NB4 (cell line): ENCODE measurements at regions not wholly inside any gene's neighbourhood (a gene's known extent, or its start where the extent isn't known, plus 50 kb on each side); places are given as distances from the start of the nearest gene placed in this dataset.

ENCODE experiments used
- CTCF ChIP-seq: IDR thresholded peaks from one replicate; pipeline ENCODE4 v1.5.1; 2012; ENCODE audit warnings: low read depth, low read length
- MAX ChIP-seq: IDR thresholded peaks from 2 replicates; pipeline ENCODE4 v1.6.1; 2011; ENCODE audit warnings: low read depth, low read length
- POLR2A ChIP-seq: IDR thresholded peaks from 2 replicates; pipeline ENCODE4 v1.6.1; 2011; ENCODE audit warnings: mild to moderate bottlenecking; ENCODE audit not compliant: insufficient read length; ENCODE audit errors: extremely low read depth

- TF ChIP-seq CTCF, result no peak
- TF ChIP-seq MAX, result no peak
- no peak for TF ChIP-seq POLR2A
Observed at GRCh38 chr2:12918835-12919445, 202.2 kb downstream of the TRIB2 start.
